ENCODE measurements at regions not wholly inside any gene's neighbourhood (a gene's known extent, or its start where the extent isn't known, plus 50 kb on each side); places are given as distances from the start of the nearest gene placed in this dataset.

- Histone ChIP-seq H3K27me3 (peaks cover 0 to 63% (median 11%) of the 10 kb centered on the region in 7 donors), H3K36me3 (no peaks in the 10 kb centered on the region), H3K4me1 (peaks cover 0 to 4% (median 0%) of the 10 kb centered on the region in 9 donors), H3K4me3 (no peak overlapping the region), H3K9me3 (no peaks in the 10 kb centered on the region), H3K27ac (no peak overlapping the region)
- intact Hi-C loops (cut with DNase I) = loop anchor here in 7 of 10 donors (5.0 to 10.0 kb wide), 5 partner anchors 199 to 317 kb away; no protein-coding TSS in a partner anchor
- TF ChIP-seq CTCF (IDR thresholded peaks at IDR 0.05) = no peak
- no peak for ATAC-seq
- no peak for DNase-seq
- WGBS, 2 donors = 69 to 74% methylated on average over 18 of the region's 18 CpGs
Observed at GRCh38 chr20:60263725-60264709, 305.8 kb downstream of the CDH26 start.

- DNase-seq (no peak), ATAC-seq (no peak)
- no peaks in the 10 kb centered on the region for H3K36me3 ChIP-seq
- H3K4me3 ChIP-seq = no peak overlapping the region
- H3K4me1 ChIP-seq = peaks cover 0 to 4% (median 0%) of the 10 kb centered on the region in 9 donors
- WGBS, 2 donors = 60 to 69% methylated on average over 9 of the region's 9 CpGs
- no peaks in the 10 kb centered on the region for H3K9me3 ChIP-seq
- TF ChIP-seq CTCF (IDR thresholded peaks at IDR 0.05) = no peak
- peaks cover 0 to 74% (median 11%) of the 10 kb centered on the region in 7 donors for H3K27me3 ChIP-seq
- intact Hi-C loops (cut with DNase I) = loop anchor here in 3 of 10 donors (10.0 kb wide), 2 partner anchors 201 to 211 kb away; no protein-coding TSS in a partner anchor
- H3K27ac ChIP-seq = no peak overlapping the region
Observed at GRCh38 chr20:60266177-60266823, 308.1 kb downstream of the CDH26 start.

- 82 to 84% methylated on average over 4 of the region's 4 CpGs for WGBS, 2 donors
- ATAC-seq (no peak), DNase-seq (no peak)
- Histone ChIP-seq H3K4me3 (no peak overlapping the region), H3K4me1 (no peaks in the 10 kb centered on the region), H3K27me3 (peaks cover 0 to 67% (median 11%) of the 10 kb centered on the region in 7 donors), H3K36me3 (no peaks in the 10 kb centered on the region), H3K9me3 (no peaks in the 10 kb centered on the region), H3K27ac (no peak overlapping the region)
- TF ChIP-seq CTCF (IDR thresholded peaks at IDR 0.05) = no peak
- intact Hi-C loops (cut with DNase I) = loop anchor here in 3 of 10 donors (10.0 kb wide), 2 partner anchors 204 to 214 kb away; no protein-coding TSS in a partner anchor
Observed at GRCh38 chr20:60268491-60268890, 310.3 kb downstream of the CDH26 start.

GRCh38 chr20:60269573-60270162 lies 311.4 kb downstream of the CDH26 start:
- TF ChIP-seq CTCF (IDR thresholded peaks at IDR 0.05) = no peak
- Histone ChIP-seq H3K27me3 (peaks cover 0 to 65% (median 11%) of the 10 kb centered on the region in 7 donors), H3K4me1 (no peaks in the 10 kb centered on the region), H3K27ac (no peak overlapping the region), H3K36me3 (no peaks in the 10 kb centered on the region), H3K4me3 (no peak overlapping the region), H3K9me3 (no peaks in the 10 kb centered on the region)
- no peak for ATAC-seq
- WGBS, 2 donors = 71 to 82% methylated on average over 7 of the region's 7 CpGs
- intact Hi-C loops (cut with DNase I) = loop anchor here in 3 of 10 donors (10.0 kb wide), 2 partner anchors 205 to 215 kb away; no protein-coding TSS in a partner anchor
- no peak for DNase-seq

Measured in heart right ventricle (tissue), 16 donors.